A673 (cell line): ENCODE measurements at regions not wholly inside any gene's neighbourhood (a gene's known extent, or its start where the extent isn't known, plus 50 kb on each side); places are given as distances from the start of the nearest gene placed in this dataset.

ENCODE experiments used
- BruUV-seq: library from RNA; stranded (reverse); fragments of 400-500 nt; replicated peaks from 2 replicates; lab custom pipeline; 2021; lab: Mats Ljungman, UMichigan
- CTCF ChIA-PET: fragments of 300-600 bp; sonication (Branson Sonifier 250); formaldehyde crosslinking; loops from one replicate; lab custom pipeline; 2022; ENCODE audit warnings: antibody characterized with exemption; lab: Charles Lee
- POLR2A ChIA-PET: fragments of 300-600 bp; sonication (Branson Sonifier 250); formaldehyde crosslinking; loops from one replicate; lab custom pipeline; 2022; ENCODE audit warnings: antibody characterized with exemption; ENCODE audit not compliant: low non-redundant PET; lab: Charles Lee
- DNase-seq: peaks from one replicate; pipeline ENCODE4 v3.0.0-alpha.2; 2015; ENCODE audit warnings: low spot score
- H3K27ac ChIP-seq: fragments of 200-600 bp; sonication (generic); 2 replicates; pipeline ENCODE4 v1.5.1; 2016; ENCODE audit warnings: mixed run types, low read depth, mild to moderate bottlenecking, mixed read lengths, antibody characterized with exemption, low read length; ENCODE audit not compliant: poor library complexity, severe bottlenecking
- H3K27me3 ChIP-seq: fragments of 200-600 bp; sonication (generic); replicated peaks from 2 replicates; pipeline ENCODE4 v1.6.1; 2017; ENCODE audit warnings: mixed run types, low read depth, mild to moderate bottlenecking, mixed read lengths, antibody characterized with exemption, low read length; ENCODE audit not compliant: insufficient read depth, poor library complexity
- H3K36me3 ChIP-seq: fragments of 200-600 bp; sonication (generic); 2 replicates; pipeline ENCODE4 v1.6.1; 2016; ENCODE audit warnings: mixed run types, mild to moderate bottlenecking, mixed read lengths, antibody characterized with exemption, low read length; ENCODE audit not compliant: insufficient read depth, poor library complexity, severe bottlenecking
- H3K4me1 ChIP-seq: fragments of 200-600 bp; sonication (generic); 2 replicates; pipeline ENCODE4 v1.6.1; 2017; ENCODE audit warnings: mixed run types, mild to moderate bottlenecking, mixed read lengths, antibody characterized with exemption, low read length; ENCODE audit not compliant: insufficient read depth, poor library complexity, severe bottlenecking
- H3K4me3 ChIP-seq: fragments of 200-600 bp; sonication (generic); 2 replicates; pipeline ENCODE4 v1.5.1; 2016; ENCODE audit warnings: low read depth, mixed run types, mild to moderate bottlenecking, mixed read lengths, low read length; ENCODE audit not compliant: poor library complexity, severe bottlenecking
- H3K9me3 ChIP-seq: fragments of 200-600 bp; sonication (generic); 2 replicates; pipeline ENCODE4 v1.6.1; 2016; ENCODE audit warnings: mixed run types, low read depth, mild to moderate bottlenecking, mixed read lengths, antibody characterized with exemption, low read length; ENCODE audit not compliant: poor library complexity, severe bottlenecking
- EZH2 ChIP-seq: fragments of 200-600 bp; sonication (generic); IDR thresholded peaks from 2 replicates; pipeline ENCODE4 v1.6.1; 2017; ENCODE audit warnings: borderline replicate concordance, low read depth, mild to moderate bottlenecking, mixed read lengths, antibody characterized with exemption, low read length; ENCODE audit not compliant: poor library complexity, severe bottlenecking
- intact Hi-C: fragments of 100-400 bp; cut with micrococcal nuclease; formaldehyde crosslinking; loops from one replicate; pipeline ENCODE4 v1.10.0; 2022; ENCODE audit not compliant: unreplicated experiment
- TF ChIP-seq, protein P1 (sequence below): fragments of 300-800, 200-600 bp; sonication (generic); conservative IDR thresholded peaks from 2 replicates; pipeline ENCODE4 v1.5.1; 2017; ENCODE audit warnings: low read depth, mild to moderate bottlenecking, antibody characterized with exemption, low read length, moderate library complexity, mixed read lengths

DNA sequence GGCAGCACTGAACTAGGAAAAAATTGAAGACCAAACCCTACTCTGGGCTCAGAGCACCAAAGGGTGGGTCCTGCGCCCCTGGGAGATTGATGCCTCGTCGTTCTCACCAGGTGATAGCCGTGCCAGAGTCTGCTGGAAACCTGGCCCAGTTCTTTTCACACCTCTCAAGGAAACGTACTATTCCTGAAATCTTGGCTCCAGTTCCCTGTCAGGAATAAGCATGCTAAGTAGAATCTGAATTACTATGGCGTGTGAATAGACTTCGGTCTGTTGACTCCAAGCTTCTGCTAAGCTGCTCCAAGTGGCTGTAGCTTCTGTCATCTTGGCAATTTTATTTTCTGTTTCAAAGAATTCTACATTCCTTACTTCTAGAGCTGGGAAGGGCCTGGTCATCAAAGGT, 75.4 kb downstream of the MARCHF4 start:
- TF ChIP-seq, protein P1, sequence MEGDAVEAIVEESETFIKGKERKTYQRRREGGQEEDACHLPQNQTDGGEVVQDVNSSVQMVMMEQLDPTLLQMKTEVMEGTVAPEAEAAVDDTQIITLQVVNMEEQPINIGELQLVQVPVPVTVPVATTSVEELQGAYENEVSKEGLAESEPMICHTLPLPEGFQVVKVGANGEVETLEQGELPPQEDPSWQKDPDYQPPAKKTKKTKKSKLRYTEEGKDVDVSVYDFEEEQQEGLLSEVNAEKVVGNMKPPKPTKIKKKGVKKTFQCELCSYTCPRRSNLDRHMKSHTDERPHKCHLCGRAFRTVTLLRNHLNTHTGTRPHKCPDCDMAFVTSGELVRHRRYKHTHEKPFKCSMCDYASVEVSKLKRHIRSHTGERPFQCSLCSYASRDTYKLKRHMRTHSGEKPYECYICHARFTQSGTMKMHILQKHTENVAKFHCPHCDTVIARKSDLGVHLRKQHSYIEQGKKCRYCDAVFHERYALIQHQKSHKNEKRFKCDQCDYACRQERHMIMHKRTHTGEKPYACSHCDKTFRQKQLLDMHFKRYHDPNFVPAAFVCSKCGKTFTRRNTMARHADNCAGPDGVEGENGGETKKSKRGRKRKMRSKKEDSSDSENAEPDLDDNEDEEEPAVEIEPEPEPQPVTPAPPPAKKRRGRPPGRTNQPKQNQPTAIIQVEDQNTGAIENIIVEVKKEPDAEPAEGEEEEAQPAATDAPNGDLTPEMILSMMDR, result no peak
- no peak for TF ChIP-seq EZH2
- Histone ChIP-seq H3K4me1 (peaks cover 19% of the 10 kb centered on the region), H3K27ac (no peak overlapping the region), H3K4me3 (no peak overlapping the region), H3K27me3 (no peaks in the 10 kb centered on the region), H3K36me3 (no peaks in the 10 kb centered on the region), H3K9me3 (no peaks in the 10 kb centered on the region)
- intact Hi-C loops, result no loop called here
- POLR2A ChIA-PET, result no interaction called here
- CTCF ChIA-PET, result no interaction called here
- BruUV-seq, result no TSS peak
- DNase-seq, result no peak

- ChIA-PET CTCF (interaction anchor here (0.6 to 1.2 kb wide), 2 partner anchors 11 to 245 kb away, joined by 3 to 4 read pairs; no protein-coding TSS in a partner anchor), POLR2A (no interaction called here)
- Histone ChIP-seq H3K9me3 (no peaks in the 10 kb centered on the region), H3K27me3 (no peaks in the 10 kb centered on the region), H3K4me1 (peaks cover 19% of the 10 kb centered on the region), H3K36me3 (no peaks in the 10 kb centered on the region), H3K4me3 (no peak overlapping the region), H3K27ac (no peak overlapping the region)
- no TSS peak for BruUV-seq
- DNase-seq, result peak; percentile 29
- intact Hi-C loops, result no loop called here
- TF ChIP-seq, protein P1, result no peak
- TF ChIP-seq EZH2, result no peak
Observed at GRCh38 chr2:216294305-216294704, 78.0 kb downstream of the MARCHF4 start.

GRCh38 chr2:216293883-216294282, 78.4 kb downstream of the MARCHF4 start:
- H3K27me3 ChIP-seq, result no peaks in the 10 kb centered on the region
- ChIA-PET POLR2A (no interaction called here), CTCF (interaction anchor here (1.2 kb wide), 1 partner anchor 10 kb away, joined by 3 read pairs; no protein-coding TSS in a partner anchor)
- BruUV-seq, result no TSS peak
- no peak overlapping the region for H3K4me3 ChIP-seq
- intact Hi-C loops, result no loop called here
- H3K9me3 ChIP-seq, result no peaks in the 10 kb centered on the region
- H3K36me3 ChIP-seq, result no peaks in the 10 kb centered on the region
- TF ChIP-seq, protein P1, result no peak
- TF ChIP-seq EZH2, result no peak
- H3K27ac ChIP-seq, result no peak overlapping the region
- peak; percentile 18 for DNase-seq
- peaks cover 19% of the 10 kb centered on the region for H3K4me1 ChIP-seq
